H7 (cell line): ENCODE measurements at regions not wholly inside any gene's neighbourhood (a gene's known extent, or its start where the extent isn't known, plus 50 kb on each side); places are given as distances from the start of the nearest gene placed in this dataset.

Source experiments
- DNase-seq: peaks from one replicate; pipeline ENCODE4 v3.0.0; 2012
- H3K27me3 ChIP-seq: 2 replicates; pipeline ENCODE4 v1.6.0; 2011; ENCODE audit warnings: mild to moderate bottlenecking, low read length; ENCODE audit not compliant: control insufficient read depth, insufficient read depth
- H3K36me3 ChIP-seq: replicated peaks from 2 replicates; pipeline ENCODE4 v1.5.1; 2011; ENCODE audit warnings: low read length; ENCODE audit not compliant: control insufficient read depth, insufficient read depth
- H3K4me3 ChIP-seq: 2 replicates; pipeline ENCODE4 v1.5.1; 2011; ENCODE audit warnings: low read depth, mild to moderate bottlenecking, control low read depth, low read length, moderate library complexity; ENCODE audit not compliant: insufficient read depth

DNA sequence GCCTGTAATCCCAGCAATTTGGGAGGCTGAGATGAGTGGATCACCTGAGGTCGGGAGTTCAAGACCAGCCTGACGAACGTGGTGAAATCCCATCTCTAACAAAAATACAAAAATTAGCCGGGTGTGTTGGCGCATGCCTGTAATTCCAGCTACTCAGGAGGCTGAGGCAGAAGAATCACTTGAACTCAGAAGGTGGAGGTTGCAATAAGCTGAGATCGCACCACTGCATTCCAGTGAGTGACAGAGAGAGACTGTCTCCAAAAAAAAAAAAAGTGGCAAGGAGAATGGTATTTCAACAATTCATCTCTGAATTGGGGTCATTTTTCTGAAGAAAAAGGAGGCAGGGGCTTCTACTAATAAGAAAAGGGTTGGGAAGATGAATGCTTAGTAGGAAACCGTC, 111.5 kb upstream of the NHSL1 start:
- Histone ChIP-seq H3K4me3 (no peak overlapping the region), H3K36me3 (no peaks in the 10 kb centered on the region), H3K27me3 (no peaks in the 10 kb centered on the region)
- DNase-seq = no peak

GRCh38 chr6:138614151-138614550, 114.9 kb upstream of the NHSL1 start:
- Histone ChIP-seq H3K4me3 (no peak overlapping the region), H3K27me3 (no peaks in the 10 kb centered on the region), H3K36me3 (no peaks in the 10 kb centered on the region)
- no peak for DNase-seq

GRCh38 chr6:138618168-138618567, 118.9 kb upstream of the NHSL1 start:
- no peaks in the 10 kb centered on the region for H3K36me3 ChIP-seq
- DNase-seq = no peak
- H3K27me3 ChIP-seq = no peaks in the 10 kb centered on the region
- H3K4me3 ChIP-seq = no peak overlapping the region

DNA sequence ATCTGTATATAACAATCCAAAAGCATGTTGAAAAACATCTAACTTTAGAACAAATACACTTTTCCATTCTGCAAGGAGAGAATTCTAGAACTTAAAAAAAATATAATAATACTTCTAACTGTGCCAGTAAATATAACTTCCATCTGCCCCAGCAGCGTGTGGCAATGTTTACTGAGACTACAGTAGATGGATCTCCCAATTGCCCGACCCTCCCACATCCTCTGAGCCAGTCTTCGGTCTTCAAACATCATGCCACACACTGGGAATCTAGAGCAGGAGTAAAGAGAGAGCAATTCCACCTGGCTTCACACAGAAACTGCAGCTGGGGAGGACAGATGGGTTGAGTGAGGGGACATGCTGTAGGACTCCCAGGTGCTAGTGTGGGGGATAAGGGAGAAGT, 121.3 kb upstream of the NHSL1 start:
- no peak overlapping the region for H3K4me3 ChIP-seq
- H3K36me3 ChIP-seq = no peaks in the 10 kb centered on the region
- H3K27me3 ChIP-seq = no peaks in the 10 kb centered on the region
- no peak for DNase-seq

GRCh38 chr6:138622967-138623366, 123.7 kb upstream of the NHSL1 start:
- Histone ChIP-seq H3K27me3 (no peaks in the 10 kb centered on the region), H3K36me3 (no peaks in the 10 kb centered on the region), H3K4me3 (no peak overlapping the region)
- DNase-seq = no peak

DNA sequence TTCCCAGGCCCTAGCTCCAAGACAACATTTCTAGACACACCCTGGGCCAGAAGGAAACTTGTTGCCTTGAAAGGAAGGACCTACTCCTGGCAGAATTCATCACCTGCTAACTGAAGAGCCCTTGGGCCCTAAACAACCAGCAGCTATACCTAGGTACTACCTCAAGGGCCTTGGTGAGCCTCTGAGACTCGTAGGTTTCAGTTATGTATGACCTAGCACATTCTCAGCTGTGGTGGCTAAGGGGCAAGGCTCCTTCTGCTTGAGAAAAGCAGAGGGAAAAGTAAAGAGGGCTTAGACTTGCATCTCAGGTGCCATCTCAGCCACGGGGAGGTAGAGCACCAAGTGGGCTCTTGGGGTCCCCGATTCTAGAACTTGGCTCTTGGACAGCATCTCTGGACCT, 132.3 kb upstream of the NHSL1 start:
- H3K27me3 ChIP-seq = no peaks in the 10 kb centered on the region
- no peak overlapping the region for H3K4me3 ChIP-seq
- DNase-seq = no peak
- no peaks in the 10 kb centered on the region for H3K36me3 ChIP-seq

DNA sequence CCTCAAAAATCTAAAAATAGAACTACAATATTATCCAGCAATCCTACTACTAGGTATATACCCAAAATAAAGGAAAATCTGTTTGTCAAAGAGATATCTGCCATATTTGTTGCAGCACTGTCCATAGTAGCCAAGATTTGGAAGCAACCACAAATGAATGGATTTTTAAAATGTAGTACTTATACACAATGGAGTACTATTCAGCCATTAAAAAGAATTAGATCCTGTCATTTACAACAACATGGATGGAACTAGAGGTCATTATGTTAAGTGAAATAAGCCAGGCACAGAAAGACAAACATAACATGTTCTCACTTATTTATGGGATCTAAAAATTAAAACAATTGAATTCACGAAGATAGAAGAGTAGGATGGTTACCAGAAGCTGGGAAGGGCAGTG, 135.7 kb upstream of the CCDC28A start:
- no peak for DNase-seq
- no peak overlapping the region for H3K4me3 ChIP-seq
- no peaks in the 10 kb centered on the region for H3K36me3 ChIP-seq
- no peaks in the 10 kb centered on the region for H3K27me3 ChIP-seq

- no peak for DNase-seq
- Histone ChIP-seq H3K4me3 (no peak overlapping the region), H3K36me3 (no peaks in the 10 kb centered on the region), H3K27me3 (no peaks in the 10 kb centered on the region)
Measured at GRCh38 chr6:138638604-138639003, 135.0 kb upstream of the CCDC28A start.

DNA sequence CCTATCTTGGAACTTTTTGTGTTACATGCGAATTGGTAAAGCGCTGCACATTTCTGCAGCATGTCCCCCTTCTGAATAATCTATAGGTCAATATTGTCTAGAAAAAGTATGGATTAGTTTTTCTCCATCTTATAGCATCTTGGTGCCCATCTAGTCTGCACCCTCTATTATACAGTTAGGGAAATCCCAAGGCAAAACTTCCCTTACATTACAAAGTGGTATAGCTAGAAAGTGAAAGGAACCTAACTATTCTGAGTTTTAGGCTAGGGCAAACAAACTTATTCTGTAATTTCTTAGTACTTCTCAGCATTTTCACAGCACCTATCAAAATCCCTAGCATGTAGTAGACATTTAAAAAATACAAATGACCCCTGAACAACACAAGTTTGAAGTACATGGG, 133.5 kb upstream of the CCDC28A start:
- Histone ChIP-seq H3K27me3 (no peaks in the 10 kb centered on the region), H3K36me3 (no peaks in the 10 kb centered on the region), H3K4me3 (no peak overlapping the region)
- DNase-seq = no peak

DNA sequence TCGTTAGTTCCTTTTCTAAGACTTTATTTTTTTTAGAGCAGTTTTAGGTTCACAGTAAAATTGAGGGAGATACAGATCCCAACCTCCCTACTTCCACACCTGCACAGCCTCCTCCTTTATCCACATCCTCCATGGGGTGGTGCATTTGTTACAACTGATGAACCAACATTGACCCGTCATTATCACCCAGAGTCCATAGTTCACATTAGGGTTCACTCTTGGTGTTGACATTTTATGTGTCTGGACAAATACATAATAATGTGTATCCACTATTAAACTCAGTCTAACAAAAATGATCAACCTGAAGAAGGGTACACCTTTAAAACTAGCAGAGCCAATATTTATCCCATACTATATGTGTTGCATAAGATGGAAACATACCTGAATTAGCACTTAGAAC, 130.4 kb upstream of the CCDC28A start:
- no peaks in the 10 kb centered on the region for H3K36me3 ChIP-seq
- H3K4me3 ChIP-seq = no peak overlapping the region
- no peak for DNase-seq
- H3K27me3 ChIP-seq = no peaks in the 10 kb centered on the region

GRCh38 chr6:138645976-138646640, 127.5 kb upstream of the CCDC28A start:
- no peak for DNase-seq
- Histone ChIP-seq H3K4me3 (no peak overlapping the region), H3K27me3 (no peaks in the 10 kb centered on the region), H3K36me3 (no peaks in the 10 kb centered on the region)

DNA sequence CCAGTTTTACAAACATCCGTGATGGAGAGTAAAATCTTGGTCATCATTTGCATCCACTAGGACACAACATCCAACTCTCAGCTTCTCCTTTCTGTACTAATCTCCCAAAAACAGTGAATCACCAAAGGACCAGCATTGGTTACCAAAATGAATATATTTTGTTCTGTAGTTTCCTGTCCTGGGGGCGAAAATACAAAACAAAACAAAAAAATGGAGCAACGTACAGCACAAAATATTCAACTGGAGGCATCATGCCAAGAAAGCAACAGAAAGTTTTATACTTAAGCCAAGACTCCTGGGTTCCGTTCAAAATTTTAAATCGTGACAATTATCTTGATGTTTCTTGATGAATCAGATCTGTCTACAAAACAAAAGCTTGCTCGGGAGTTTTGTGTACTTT, 126.6 kb upstream of the CCDC28A start:
- Histone ChIP-seq H3K36me3 (no peaks in the 10 kb centered on the region), H3K4me3 (no peak overlapping the region), H3K27me3 (no peaks in the 10 kb centered on the region)
- no peak for DNase-seq

DNA sequence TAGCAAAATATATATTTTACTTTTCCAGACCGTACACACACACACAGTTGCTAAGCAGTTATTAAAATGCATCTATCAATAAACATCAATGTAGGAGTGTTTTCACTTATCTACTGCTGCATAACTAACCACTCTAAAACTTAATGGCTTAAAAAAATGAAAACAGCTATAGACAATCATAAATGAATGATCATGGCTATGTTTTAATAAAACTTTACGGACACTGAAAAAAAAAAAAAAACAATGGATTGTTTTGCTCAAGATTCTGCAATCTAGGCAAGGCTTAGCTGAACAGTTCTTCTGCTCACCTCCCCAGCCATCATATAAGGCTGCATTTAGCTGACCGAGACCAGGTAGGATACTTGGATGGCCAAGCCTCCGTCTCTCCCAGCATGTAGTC, 125.4 kb upstream of the CCDC28A start:
- DNase-seq = no peak
- Histone ChIP-seq H3K36me3 (no peaks in the 10 kb centered on the region), H3K27me3 (no peaks in the 10 kb centered on the region), H3K4me3 (no peak overlapping the region)

DNA sequence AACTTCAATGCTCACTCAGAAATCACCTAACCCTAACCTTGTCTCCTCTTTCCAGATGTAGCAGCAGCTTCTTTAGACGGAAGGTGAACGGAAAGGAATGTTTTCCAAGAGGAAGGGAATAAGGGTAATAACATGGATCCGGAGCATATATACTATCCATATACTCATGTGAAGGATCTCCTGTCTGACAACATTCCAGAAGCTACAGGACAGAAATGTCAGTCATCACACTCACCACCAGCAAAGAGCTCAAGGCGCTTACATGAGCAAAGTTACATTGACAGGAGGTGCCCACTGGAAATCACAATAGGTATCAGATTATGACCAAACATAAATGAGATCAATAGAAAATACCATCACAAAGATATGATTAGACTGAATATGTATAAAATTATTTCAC, 122.1 kb upstream of the CCDC28A start:
- no peak for DNase-seq

GRCh38 chr6:138652824-138653223, 120.7 kb upstream of the CCDC28A start:
- H3K36me3 ChIP-seq = no peaks in the 10 kb centered on the region
- no peak for DNase-seq
- H3K27me3 ChIP-seq = no peaks in the 10 kb centered on the region
- no peak overlapping the region for H3K4me3 ChIP-seq

More for the DNA sequence above, 122.1 kb upstream of the CCDC28A start:
- H3K36me3 ChIP-seq = no peaks in the 10 kb centered on the region
- H3K4me3 ChIP-seq = no peak overlapping the region
- H3K27me3 ChIP-seq = no peaks in the 10 kb centered on the region

GRCh38 chr6:138653435-138653834, 120.1 kb upstream of the CCDC28A start:
- DNase-seq = no peak
- no peak overlapping the region for H3K4me3 ChIP-seq
- no peaks in the 10 kb centered on the region for H3K27me3 ChIP-seq
- H3K36me3 ChIP-seq = no peaks in the 10 kb centered on the region
